DLD1 (cell line): ENCODE measurements at regions not wholly inside any gene's neighbourhood (a gene's known extent, or its start where the extent isn't known, plus 50 kb on each side); places are given as distances from the start of the nearest gene placed in this dataset.

Experiments used
- in situ Hi-C: cut with HindIII; loops from 2 replicates; pipeline ENCODE4 v1.10.0; 2017; ENCODE audit warnings: low sequenced_read_pairs

GRCh38 chr1:29390491-29391361, 154.4 kb downstream of the PTPRU start:
- in situ Hi-C loops: loop anchor here (25.0 kb wide), 1 partner anchor 153 kb away; the partner anchor contains the start of genes MECR and PTPRU

GRCh38 chr1:29390075-29390474, 153.8 kb downstream of the PTPRU start:
- in situ Hi-C loops: loop anchor here (25.0 kb wide), 1 partner anchor 153 kb away; the partner anchor contains the start of genes MECR and PTPRU

GRCh38 chr1:29389533-29390041, 153.3 kb downstream of the PTPRU start:
- in situ Hi-C loops: loop anchor here (25.0 kb wide), 1 partner anchor 152 kb away; the partner anchor contains the start of genes MECR and PTPRU

GRCh38 chr1:29388884-29389283, 152.6 kb downstream of the PTPRU start:
- in situ Hi-C loops: loop anchor here (25.0 kb wide), 1 partner anchor 152 kb away; the partner anchor contains the start of genes MECR and PTPRU

- in situ Hi-C loops: loop anchor here (25.0 kb wide), 1 partner anchor 151 kb away; the partner anchor contains the start of genes MECR and PTPRU
Measured at GRCh38 chr1:29388170-29388569, 151.8 kb downstream of the PTPRU start.

- in situ Hi-C loops: loop anchor here (25.0 kb wide), 1 partner anchor 150 kb away; the partner anchor contains the start of genes MECR and PTPRU
Measured at GRCh38 chr1:29387210-29387609, 150.9 kb downstream of the PTPRU start.

GRCh38 chr1:29386453-29386852, 150.1 kb downstream of the PTPRU start:
- in situ Hi-C loops: loop anchor here (25.0 kb wide), 1 partner anchor 149 kb away; the partner anchor contains the start of genes MECR and PTPRU

- in situ Hi-C loops: loop anchor here (25.0 kb wide), 1 partner anchor 149 kb away; the partner anchor contains the start of genes MECR and PTPRU
Measured at GRCh38 chr1:29385966-29386365, 149.6 kb downstream of the PTPRU start.

GRCh38 chr1:29384496-29385015, 148.2 kb downstream of the PTPRU start:
- in situ Hi-C loops: loop anchor here (25.0 kb wide), 1 partner anchor 147 kb away; the partner anchor contains the start of genes MECR and PTPRU

- in situ Hi-C loops: loop anchor here (25.0 kb wide), 1 partner anchor 147 kb away; the partner anchor contains the start of genes MECR and PTPRU
Measured at GRCh38 chr1:29383746-29384371, 147.5 kb downstream of the PTPRU start.

- in situ Hi-C loops: loop anchor here (25.0 kb wide), 1 partner anchor 146 kb away; the partner anchor contains the start of genes MECR and PTPRU
Measured at GRCh38 chr1:29382851-29383745, 146.8 kb downstream of the PTPRU start.

- in situ Hi-C loops: loop anchor here (25.0 kb wide), 1 partner anchor 144 kb away; the partner anchor contains the start of genes MECR and PTPRU
Measured at GRCh38 chr1:29381426-29381825, 145.1 kb downstream of the PTPRU start.

- in situ Hi-C loops: loop anchor here (25.0 kb wide), 1 partner anchor 143 kb away; the partner anchor contains the start of genes MECR and PTPRU
Measured at GRCh38 chr1:29380532-29380931, 144.2 kb downstream of the PTPRU start.

- in situ Hi-C loops: loop anchor here (25.0 kb wide), 1 partner anchor 142 kb away; the partner anchor contains the start of genes MECR and PTPRU
Measured at GRCh38 chr1:29379443-29380073, 143.2 kb downstream of the PTPRU start.
